H1 (cell line): ENCODE measurements at regions not wholly inside any gene's neighbourhood (a gene's known extent, or its start where the extent isn't known, plus 50 kb on each side); places are given as distances from the start of the nearest gene placed in this dataset.

Experiments used
- CTCF ChIA-PET: fragments of 300-600 bp; sonication (Branson Sonifier 250); formaldehyde crosslinking; loops from one replicate; lab custom pipeline; 2021; ENCODE audit not compliant: partially characterized antibody; lab: Charles Lee
- POLR2A ChIA-PET: fragments of 300-600 bp; sonication (Branson Sonifier 250); formaldehyde crosslinking; loops from one replicate; lab custom pipeline; 2021; ENCODE audit warnings: inconsistent platforms; ENCODE audit not compliant: partially characterized antibody; lab: Charles Lee
- DNase-seq, 2 experiments: peaks; one replicate each; pipeline versions ENCODE4 v3.0.0 to v3.0.0-alpha.2; 2010 to 2022; ENCODE audit warnings: low spot score in 2 of 2, low read depth in 1 of 2, mixed read lengths in 1 of 2
- FAIRE-seq: peaks from 2 replicates; lab custom pipeline; 2011; peaks lifted over from hg19 to GRCh38; lab: Jason Lieb, UNC
- H2AFZ ChIP-seq: 2 replicates; pipeline ENCODE4 v1.8.1; 2012; ENCODE audit warnings: low read length, inconsistent platforms
- H2AK5ac ChIP-seq: 2 replicates; pipeline ENCODE4 v1.6.1; 2013; ENCODE audit warnings: low read depth, low read length
- H2BK120ac ChIP-seq: replicated peaks from 2 replicates; pipeline ENCODE3; 2013; ENCODE audit warnings: low read depth, low read length, inconsistent platforms
- H2BK12ac ChIP-seq: 2 replicates; pipeline ENCODE4 v1.6.1; 2013; ENCODE audit warnings: low read depth, low read length
- H2BK15ac ChIP-seq: 2 replicates; pipeline ENCODE4 v1.6.1; 2013; ENCODE audit warnings: low read length
- H2BK20ac ChIP-seq: 2 replicates; pipeline ENCODE4 v1.6.1; 2013; ENCODE audit warnings: low read length
- H2BK5ac ChIP-seq: 2 replicates; pipeline ENCODE4 v1.6.1; 2013; ENCODE audit warnings: low read depth, low read length
- H3K14ac ChIP-seq: 2 replicates; pipeline ENCODE4 v1.6.1; 2013; ENCODE audit warnings: inconsistent platforms; ENCODE audit not compliant: insufficient read length
- H3K18ac ChIP-seq: 2 replicates; pipeline ENCODE4 v1.6.1; 2013; ENCODE audit warnings: low read length; ENCODE audit errors: extremely low read depth
- H3K23ac ChIP-seq: 2 replicates; pipeline ENCODE4 v1.6.1; 2013; ENCODE audit warnings: inconsistent platforms; ENCODE audit not compliant: insufficient read length
- H3K23me2 ChIP-seq: 2 replicates; pipeline ENCODE4 v1.6.1; 2013; ENCODE audit warnings: low read depth, low read length
- H3K27ac ChIP-seq: 2 replicates; pipeline ENCODE4 v1.6.1; 2011; ENCODE audit warnings: low read depth, low read length, inconsistent platforms
- H3K27me3 ChIP-seq, 4 experiments: replicated peaks in 1 of 4; 1 replicate in 1 of 4; 2 replicates in 3 of 4; pipeline versions ENCODE4 v1.6.1 to v1.8.1; 2011 to 2013; ENCODE audit warnings: low read length in 3 of 4, mild to moderate bottlenecking in 3 of 4, inconsistent platforms in 2 of 4, mixed read lengths in 2 of 4, moderate library complexity in 1 of 4; ENCODE audit not compliant: control insufficient read depth in 3 of 4, insufficient read depth in 3 of 4; ENCODE audit errors: extremely low read depth in 1 of 4
- H3K36me3 ChIP-seq, 4 experiments: 2 replicates each; pipeline versions ENCODE4 v1.6.1 to v1.8.1; 2011 to 2013; ENCODE audit warnings: mild to moderate bottlenecking in 4 of 4, low read length in 3 of 4, moderate library complexity in 2 of 4, control low read depth in 1 of 4, inconsistent platforms in 1 of 4; ENCODE audit not compliant: insufficient read depth in 4 of 4, control insufficient read depth in 2 of 4
- H3K4ac ChIP-seq: replicated peaks from 2 replicates; pipeline ENCODE3; 2013; ENCODE audit warnings: low read length, low read depth, mixed read lengths, inconsistent platforms; ENCODE audit not compliant: insufficient read length
- H3K4me1 ChIP-seq, 4 experiments: replicated peaks in 1 of 4; 1 replicate in 1 of 4; 2 replicates in 3 of 4; pipeline versions ENCODE4 v1.6.1 to v1.8.1; 2011 to 2013; ENCODE audit warnings: low read length in 3 of 4, inconsistent platforms in 2 of 4, mixed read lengths in 1 of 4; ENCODE audit not compliant: insufficient read depth in 4 of 4, control insufficient read depth in 3 of 4
- H3K4me2 ChIP-seq, 2 experiments: 2 replicates each; pipeline versions ENCODE4 v1.6.1 to v1.8.1; 2011 to 2013; ENCODE audit warnings: low read depth in 2 of 2, low read length in 2 of 2, control low read depth in 1 of 2, inconsistent platforms in 1 of 2, mild to moderate bottlenecking in 1 of 2; ENCODE audit not compliant: insufficient read depth in 1 of 2
- H3K4me3 ChIP-seq, 4 experiments: fragments of 200-600, 300-600 bp in 1 of 4; sonication (generic), shearing (Covaris generic), sonication (Bioruptor Twin) in 1 of 4; 2 replicates each; pipeline versions ENCODE4 v1.5.1 to v1.8.1; 2011 to 2016; ENCODE audit warnings: low read length in 4 of 4, low read depth in 3 of 4, control low read depth in 2 of 4, inconsistent platforms in 2 of 4, mild to moderate bottlenecking in 2 of 4, mixed read lengths in 1 of 4, moderate library complexity in 1 of 4; ENCODE audit not compliant: insufficient read depth in 2 of 4; ENCODE audit errors: extremely low read depth in 1 of 4
- H3K56ac ChIP-seq: replicated peaks from 2 replicates; pipeline ENCODE3; 2013; ENCODE audit warnings: low read depth, mild to moderate bottlenecking, mixed read lengths, low read length, inconsistent platforms; ENCODE audit not compliant: insufficient read length
- H3K79me1 ChIP-seq: 2 replicates; pipeline ENCODE4 v1.6.1; 2013; ENCODE audit warnings: low read depth, low read length, control low read depth
- H3K79me2 ChIP-seq, 2 experiments: 2 replicates each; pipeline versions ENCODE4 v1.6.1 to v1.8.1; 2012 to 2013; ENCODE audit warnings: low read length in 2 of 2, mild to moderate bottlenecking in 2 of 2, inconsistent platforms in 1 of 2; ENCODE audit not compliant: insufficient read depth in 2 of 2, control insufficient read depth in 1 of 2
- H3K9ac ChIP-seq, 4 experiments: replicated peaks in 1 of 4; 1 replicate in 1 of 4; 2 replicates in 3 of 4; pipeline versions ENCODE4 v1.6.1 to v1.8.1; 2011 to 2013; ENCODE audit warnings: low read depth in 3 of 4, low read length in 3 of 4, control low read depth in 2 of 4, mild to moderate bottlenecking in 2 of 4, moderate library complexity in 2 of 4, inconsistent platforms in 1 of 4; ENCODE audit errors: extremely low read depth in 1 of 4
- H3K9me3 ChIP-seq, 2 experiments: 2 replicates each; pipeline versions ENCODE4 v1.6.1 to v1.8.1; 2012 to 2013; ENCODE audit warnings: mild to moderate bottlenecking in 2 of 2, moderate library complexity in 2 of 2, control low read depth in 1 of 2, inconsistent platforms in 1 of 2, low read depth in 1 of 2, low read length in 1 of 2, mixed read lengths in 1 of 2; ENCODE audit not compliant: insufficient read depth in 2 of 2
- H4K20me1 ChIP-seq, 2 experiments: replicated peaks in 1 of 2; 2 replicates each; pipeline versions ENCODE3 to v1.8.1; 2011 to 2013; ENCODE audit warnings: inconsistent platforms in 2 of 2, low read length in 2 of 2, mild to moderate bottlenecking in 1 of 2; ENCODE audit not compliant: insufficient read depth in 2 of 2, control insufficient read depth in 1 of 2
- H4K5ac ChIP-seq: 2 replicates; pipeline ENCODE4 v1.6.1; 2013; ENCODE audit warnings: low read length, low read depth, mixed read lengths, inconsistent platforms; ENCODE audit not compliant: insufficient read length
- H4K8ac ChIP-seq: 2 replicates; pipeline ENCODE4 v1.8.0; 2013; ENCODE audit warnings: mild to moderate bottlenecking, moderate library complexity, low read length, inconsistent platforms; ENCODE audit not compliant: insufficient read depth; ENCODE audit errors: extremely low read depth
- H4K91ac ChIP-seq: replicated peaks from 2 replicates; pipeline ENCODE3; 2013; ENCODE audit warnings: low read length, mixed read lengths, inconsistent platforms; ENCODE audit not compliant: insufficient read length
- ASH2L ChIP-seq: fragments of 200-600, 300-600 bp; sonication (generic); IDR thresholded peaks from one replicate; pipeline ENCODE4 v1.7.1; 2017; ENCODE audit warnings: low read length
- BRCA1 ChIP-seq: IDR thresholded peaks from 2 replicates; pipeline ENCODE4 v1.6.1; 2012; ENCODE audit warnings: low read depth, low read length, improper control_type of control experiment
- CEBPB ChIP-seq: IDR thresholded peaks from 2 replicates; pipeline ENCODE4 v1.6.1; 2012; ENCODE audit warnings: low read depth, low read length
- JUND ChIP-seq: IDR thresholded peaks from 2 replicates; pipeline ENCODE4 v1.6.1; 2011; ENCODE audit warnings: mild to moderate bottlenecking, improper control_type of control experiment, low read length
- NRF1 ChIP-seq: IDR thresholded peaks from 2 replicates; pipeline ENCODE4 v1.6.1; 2011; ENCODE audit warnings: mild to moderate bottlenecking, low read depth, low read length, improper control_type of control experiment
- SIRT6 ChIP-seq: IDR thresholded peaks from one replicate; pipeline ENCODE4 v1.7.1; 2012; ENCODE audit warnings: low read length, inconsistent platforms
- SP1 ChIP-seq: IDR thresholded peaks from 2 replicates; pipeline ENCODE4 v1.6.1; 2011; ENCODE audit warnings: low read depth, low read length
- TBP ChIP-seq: IDR thresholded peaks from 2 replicates; pipeline ENCODE4 v1.6.1; 2011; ENCODE audit warnings: low read depth, low read length, improper control_type of control experiment
- WGBS, 2 experiments: shearing (Covaris generic) in 1 of 2; methylation state at CpG; one replicate each; pipeline versions ENCODE4 v1.1.6 to v1.1.7; 2013 to 2015; ENCODE audit warnings: low lambda C conversion rate in 2 of 2, mixed read lengths in 2 of 2, inconsistent platforms in 1 of 2, low coverage in 1 of 2, missing lambda C conversion rate in 1 of 2; ENCODE audit not compliant: insufficient replicate concordance in 2 of 2, insufficient coverage in 1 of 2, insufficient read length in 1 of 2; ENCODE audit errors: extremely low coverage in 1 of 2, missing lambda C conversion rate in 1 of 2; 5-methylcytosine and 5-hydroxymethylcytosine counted together

DNA sequence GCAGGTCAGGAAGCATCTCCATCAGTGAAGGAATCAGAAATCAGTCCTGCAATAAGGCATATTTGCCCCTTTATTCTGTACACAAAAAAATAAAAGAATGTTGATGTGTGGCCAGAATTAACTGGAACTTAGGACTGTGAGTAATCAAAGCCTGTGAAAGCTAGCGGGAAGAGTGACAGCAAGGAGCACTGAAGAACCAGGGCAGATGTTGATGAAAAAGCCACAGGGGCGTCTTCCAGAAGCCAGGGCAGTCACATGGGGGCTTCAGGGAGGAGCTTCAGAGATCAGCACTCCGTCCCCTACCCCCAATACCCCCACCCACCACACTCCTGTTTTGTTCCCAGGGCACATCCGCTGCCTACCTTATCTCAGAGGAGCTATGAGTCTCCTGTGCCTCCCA lies 502.8 kb downstream of the AJAP1 start:
- Histone ChIP-seq H2BK5ac (no peak overlapping the region), H2AK5ac (no peak overlapping the region), H3K23ac (no peak overlapping the region), H3K4me3 (no peak overlapping the region), H3K79me1 (no peaks in the 10 kb centered on the region), H3K14ac (no peak overlapping the region), H3K79me2 (no peaks in the 10 kb centered on the region), H3K9me3 (peaks cover 3 to 7% of the 10 kb centered on the region in 2 experiments; a peak in 3 of 4 replicates), H4K5ac (no peak overlapping the region), H3K27ac (no peak overlapping the region), H4K91ac (no peak overlapping the region), H3K9ac (no peak overlapping the region), H3K27me3 (no peaks in the 10 kb centered on the region), H3K4me2 (no peak overlapping the region), H4K20me1 (peaks cover 0 to 2% of the 10 kb centered on the region in 2 experiments), H2BK12ac (no peak overlapping the region), H2AFZ (no peak overlapping the region), H2BK15ac (no peak overlapping the region), H3K23me2 (peaks cover 4% of the 10 kb centered on the region; the same call in 1 of the 2 replicates), H2BK120ac (no peak overlapping the region), H3K18ac (no peak overlapping the region), H2BK20ac (no peak overlapping the region), H3K56ac (no peak overlapping the region), H3K36me3 (no peaks in the 10 kb centered on the region), H3K4me1 (peaks cover 0 to 3% (median 0%) of the 10 kb centered on the region in 4 experiments; a peak in 1 of 7 replicates), H4K8ac (no peak overlapping the region), H3K4ac (no peak overlapping the region)
- ChIA-PET CTCF (no interaction called here), POLR2A (no interaction called here)
- WGBS, 2 experiments, result 80% methylated on average over 4 of the region's 4 CpGs; no CpG with 5 or more reads in 1 of the 2 experiments
- DNase-seq (no peak), FAIRE-seq (no peak)
- TF ChIP-seq SP1 (no peak), CEBPB (no peak), TBP (no peak), JUND (no peak), NRF1 (no peak), ASH2L (no peak), SIRT6 (no peak), BRCA1 (no peak)
